ENCODE measurements at regions not wholly inside any gene's neighbourhood (a gene's known extent, or its start where the extent isn't known, plus 50 kb on each side); places are given as distances from the start of the nearest gene placed in this dataset.

GRCh38 chr2:186103276-186103675, 364.7 kb downstream of the FSIP2 start:
- Histone ChIP-seq H3K27me3 (ENCODE audit: control insufficient read depth in 2 of 2, insufficient read depth in 2 of 2, low read length in 2 of 2) (no peaks in the 10 kb centered on the region), H3K4me3 (no peak overlapping the region), H3K27ac (ENCODE audit: extremely low read depth, low read depth, low read length) (no peak overlapping the region), H3K9me3 (replicated peaks; ENCODE audit: control insufficient read depth, insufficient read depth, low read depth, low read length) (0 out of 2 replicates have a peak, but pooled peaks cover 5% of the 10 kb centered on the region), H4K20me1 (replicated peaks; ENCODE audit: control insufficient read depth, insufficient read depth, low read length) (no peaks in the 10 kb centered on the region), H3K9ac (ENCODE audit: insufficient read depth in 1 of 2, low read depth in 2 of 2, low read length in 2 of 2) (no peak overlapping the region), H2AFZ (ENCODE audit: low read depth, low read length) (no peak overlapping the region), H3K4me2 (ENCODE audit: insufficient read depth, low read length) (no peak overlapping the region), H3K36me3 (ENCODE audit: control insufficient read depth, insufficient read depth, low read length) (no peaks in the 10 kb centered on the region), H3K9me1 (ENCODE audit: control insufficient read depth, insufficient read depth, low read length) (no peaks in the 10 kb centered on the region), H3K4me1 (replicated peaks in 1 of 2; ENCODE audit: control insufficient read depth in 2 of 2, insufficient read depth in 2 of 2, low read length in 2 of 2) (no peaks in the 10 kb centered on the region), H3K79me2 (ENCODE audit: control insufficient read depth, insufficient read depth, low read length) (no peaks in the 10 kb centered on the region)
- in situ Hi-C loops (cut with MboI) (no loop called here), intact Hi-C loops (cut with micrococcal nuclease) (no loop called here)
- DNase-seq (ENCODE audit: extremely low read depth in 1 of 4, low spot score in 3 of 4) (no peak), FAIRE-seq (no peak), ATAC-seq (no peak)
- ChIA-PET POLR2A (no interaction called here), CTCF (ENCODE audit: low intra/inter-chr PET ratio) (no interaction called here)
- WGBS (ENCODE audit: insufficient coverage, low coverage, missing lambda C conversion rate): 3% methylated on average over 2 of the region's 2 CpGs
- BruUV-seq (replicated peaks): no TSS peak
- TF ChIP-seq NKRF (IDR thresholded peaks at IDR 0.05; ENCODE audit: borderline replicate concordance): no peak
- TF ChIP-seq PCBP2 (IDR thresholded peaks at IDR 0.05; ENCODE audit: low read depth, low read length, poor library complexity, severe bottlenecking): no peak
- no peak for TF ChIP-seq ZBTB17 (CRISPR knock-in tag; IDR thresholded peaks at IDR 0.05)
- TF ChIP-seq FOS (IDR thresholded peaks at IDR 0.05; ENCODE audit: extremely low read depth, insufficient read length): no peak
- TF ChIP-seq POLR2A (conservative IDR thresholded peaks at IDR 0.05): no peak
- no peak for TF ChIP-seq PATZ1 (CRISPR knock-in tag; IDR thresholded peaks at IDR 0.05; ENCODE audit: borderline replicate concordance)
- no peak for TF ChIP-seq STAT6 (CRISPR knock-in tag; IDR thresholded peaks at IDR 0.05)
- no peak for TF ChIP-seq ETV1 (tag; conservative IDR thresholded peaks at IDR 0.05; ENCODE audit: low read depth)
- TF ChIP-seq HNRNPUL1 (IDR thresholded peaks at IDR 0.05; ENCODE audit: low read length): no peak
- TF ChIP-seq ATF6 (CRISPR knock-in tag; IDR thresholded peaks at IDR 0.05): no peak
- TF ChIP-seq RFX1 (IDR thresholded peaks at IDR 0.05): no peak
- TF ChIP-seq MTF1 (CRISPR knock-in tag; IDR thresholded peaks at IDR 0.05; ENCODE audit: borderline replicate concordance): no peak
- TF ChIP-seq ZNF347 (CRISPR knock-in tag; IDR thresholded peaks at IDR 0.05; ENCODE audit: low read depth): no peak
- TF ChIP-seq VEZF1 (CRISPR knock-in tag; IDR thresholded peaks at IDR 0.05): no peak
